Daoy (cell line): ENCODE measurements at regions not wholly inside any gene's neighbourhood (a gene's known extent, or its start where the extent isn't known, plus 50 kb on each side); places are given as distances from the start of the nearest gene placed in this dataset.

Experiments used
- DNase-seq: peaks from one replicate; pipeline ENCODE4 v3.0.0-alpha.2; 2015; ENCODE audit warnings: low read depth

GRCh38 chr1:55376897-55377296 lies 161.7 kb upstream of the USP24 start:
- DNase-seq: no peak

GRCh38 chr1:55375617-55376258 lies 160.6 kb upstream of the USP24 start:
- DNase-seq: peak; percentile 57

- peak; percentile 15 for DNase-seq
Observed at GRCh38 chr1:55374801-55375616, 159.8 kb upstream of the USP24 start.

GRCh38 chr1:55374216-55374615 lies 159.1 kb upstream of the USP24 start:
- no peak for DNase-seq

GRCh38 chr1:55369474-55369873 lies 154.3 kb upstream of the USP24 start:
- DNase-seq: peak; percentile 65

GRCh38 chr1:55368698-55369097 lies 153.5 kb upstream of the USP24 start:
- DNase-seq: no peak

GRCh38 chr1:55367273-55367672 lies 152.1 kb upstream of the USP24 start:
- no peak for DNase-seq

- no peak for DNase-seq
Observed at GRCh38 chr1:55364216-55364615, 149.1 kb upstream of the USP24 start.

GRCh38 chr1:55363268-55363667 lies 148.1 kb upstream of the USP24 start:
- peak; percentile 33 for DNase-seq

GRCh38 chr1:55362558-55362957 lies 147.4 kb upstream of the USP24 start:
- DNase-seq: peak; percentile 65

- DNase-seq: no peak
Observed at GRCh38 chr1:55359611-55360010, 144.4 kb upstream of the USP24 start.

GRCh38 chr1:55358581-55358980 lies 143.4 kb upstream of the USP24 start:
- DNase-seq: no peak

GRCh38 chr1:55355549-55355948 lies 140.4 kb upstream of the USP24 start:
- DNase-seq: no peak

- no peak for DNase-seq
Observed at GRCh38 chr1:55353707-55354620, 138.8 kb upstream of the USP24 start.

GRCh38 chr1:55352811-55353180 lies 137.6 kb upstream of the USP24 start:
- DNase-seq: no peak

- DNase-seq: no peak
Observed at GRCh38 chr1:55352080-55352810, 137.1 kb upstream of the USP24 start.

GRCh38 chr1:55348356-55348755 lies 133.2 kb upstream of the USP24 start:
- DNase-seq: no peak

- no peak for DNase-seq
Observed at GRCh38 chr1:55347866-55348265, 132.7 kb upstream of the USP24 start.

GRCh38 chr1:55347041-55347440 lies 131.9 kb upstream of the USP24 start:
- DNase-seq: no peak

GRCh38 chr1:55346586-55346985 lies 131.4 kb upstream of the USP24 start:
- no peak for DNase-seq

GRCh38 chr1:55339681-55340080 lies 124.5 kb upstream of the USP24 start:
- no peak for DNase-seq

- no peak for DNase-seq
Observed at GRCh38 chr1:55338448-55338820, 123.3 kb upstream of the USP24 start.
